PFSK-1 (cell line): ENCODE measurements at regions not wholly inside any gene's neighbourhood (a gene's known extent, or its start where the extent isn't known, plus 50 kb on each side); places are given as distances from the start of the nearest gene placed in this dataset.

ENCODE experiments used
- FOXP2 ChIP-seq: optimal IDR thresholded peaks from 2 replicates; pipeline ENCODE3; 2011; ENCODE audit warnings: borderline replicate concordance, control low read depth, inconsistent platforms; ENCODE audit not compliant: insufficient read depth; ENCODE audit errors: extremely low read length, extremely low read depth
- POLR2AphosphoS5 ChIP-seq: IDR thresholded peaks from 2 replicates; pipeline ENCODE4 v1.6.1; 2012; ENCODE audit warnings: low read depth, mild to moderate bottlenecking, control low read depth, low read length, moderate library complexity
- REST ChIP-seq, 2 experiments: IDR thresholded peaks; 2 replicates each; pipeline versions ENCODE4 v1.6.1 to v1.8.0; 2011 to 2012; ENCODE audit warnings: low read depth in 2 of 2, low read length in 2 of 2, control low read depth in 1 of 2, inconsistent platforms in 1 of 2, mild to moderate bottlenecking in 1 of 2, moderate library complexity in 1 of 2; ENCODE audit not compliant: insufficient read depth in 1 of 2
- SIN3A ChIP-seq: IDR thresholded peaks from 2 replicates; pipeline ENCODE4 v1.6.1; 2012; ENCODE audit warnings: mild to moderate bottlenecking, low read length, moderate library complexity, borderline replicate concordance; ENCODE audit not compliant: insufficient read depth
- TAF1 ChIP-seq: IDR thresholded peaks from 2 replicates; pipeline ENCODE4 v1.6.1; 2012; ENCODE audit warnings: low read length, control low read depth, borderline replicate concordance; ENCODE audit not compliant: insufficient read depth

GRCh38 chr22:48448821-48449220, 1378.9 kb downstream of the BRD1 start:
- no peak for TF ChIP-seq REST (IDR thresholded peaks at IDR 0.05; ENCODE audit: insufficient read depth in 1 of 2, low read depth in 2 of 2, low read length in 2 of 2)
- no peak for TF ChIP-seq TAF1
- no peak for TF ChIP-seq FOXP2
- no peak for TF ChIP-seq POLR2AphosphoS5
- no peak for TF ChIP-seq SIN3A

- no peak for TF ChIP-seq POLR2AphosphoS5
- no peak for TF ChIP-seq SIN3A
- no peak for TF ChIP-seq REST (IDR thresholded peaks at IDR 0.05; ENCODE audit: insufficient read depth in 1 of 2, low read depth in 2 of 2, low read length in 2 of 2)
- no peak for TF ChIP-seq FOXP2
- no peak for TF ChIP-seq TAF1
Observed at GRCh38 chr22:48445113-48445827, 1382.4 kb downstream of the BRD1 start.

GRCh38 chr22:48444320-48445112, 1383.2 kb downstream of the BRD1 start:
- TF ChIP-seq REST (IDR thresholded peaks at IDR 0.05; ENCODE audit: insufficient read depth in 1 of 2, low read depth in 2 of 2, low read length in 2 of 2) (no peak), SIN3A (no peak), TAF1 (no peak), FOXP2 (no peak), POLR2AphosphoS5 (no peak)

- TF ChIP-seq SIN3A (no peak), POLR2AphosphoS5 (no peak)
Observed at GRCh38 chr22:48443680-48444079, 1384.0 kb downstream of the BRD1 start.

GRCh38 chr22:48442663-48443062, 1385.0 kb downstream of the BRD1 start:
- TF ChIP-seq SIN3A = no peak
- no peak for TF ChIP-seq POLR2AphosphoS5
- TF ChIP-seq REST (IDR thresholded peaks at IDR 0.05; ENCODE audit: insufficient read depth in 1 of 2, low read depth in 2 of 2, low read length in 2 of 2) = no peak
- no peak for TF ChIP-seq TAF1
- TF ChIP-seq FOXP2 = no peak
